GM12874 (cell line): ENCODE measurements at regions not wholly inside any gene's neighbourhood (a gene's known extent, or its start where the extent isn't known, plus 50 kb on each side); places are given as distances from the start of the nearest gene placed in this dataset.

Experiments used
- CTCF ChIP-seq: IDR thresholded peaks from 2 replicates; pipeline ENCODE4 v1.5.1; 2011; ENCODE audit warnings: low read depth, mild to moderate bottlenecking, control low read depth, low read length, moderate library complexity; ENCODE audit not compliant: insufficient read depth

- no peak for TF ChIP-seq CTCF
Measured at GRCh38 chr10:117782276-117782675, 239.7 kb downstream of the EMX2 start.

GRCh38 chr10:117783698-117784395 lies 241.3 kb downstream of the EMX2 start:
- no peak for TF ChIP-seq CTCF

GRCh38 chr10:117784776-117785175 lies 242.2 kb downstream of the EMX2 start:
- TF ChIP-seq CTCF = no peak

- no peak for TF ChIP-seq CTCF
Measured at GRCh38 chr10:117788911-117789310, 246.4 kb downstream of the EMX2 start.

- no peak for TF ChIP-seq CTCF
Measured at GRCh38 chr10:117790179-117790578, 247.6 kb downstream of the EMX2 start.

GRCh38 chr10:117790621-117791020 lies 248.1 kb downstream of the EMX2 start:
- TF ChIP-seq CTCF = no peak

- no peak for TF ChIP-seq CTCF
Measured at GRCh38 chr10:117792214-117792613, 249.7 kb downstream of the EMX2 start.
